HK-2 (cell line): ENCODE measurements at regions not wholly inside any gene's neighbourhood (a gene's known extent, or its start where the extent isn't known, plus 50 kb on each side); places are given as distances from the start of the nearest gene placed in this dataset.
"Not testable (repeated sequence)": the region's sequence is repeated elsewhere in the genome, so short reads cannot be mapped to it uniquely, and the experiment has no call there.

Experiments
- DNase-seq: peaks from one replicate; pipeline ENCODE4 v3.0.0-alpha.2; 2018; ENCODE audit not compliant: unreplicated experiment

DNA sequence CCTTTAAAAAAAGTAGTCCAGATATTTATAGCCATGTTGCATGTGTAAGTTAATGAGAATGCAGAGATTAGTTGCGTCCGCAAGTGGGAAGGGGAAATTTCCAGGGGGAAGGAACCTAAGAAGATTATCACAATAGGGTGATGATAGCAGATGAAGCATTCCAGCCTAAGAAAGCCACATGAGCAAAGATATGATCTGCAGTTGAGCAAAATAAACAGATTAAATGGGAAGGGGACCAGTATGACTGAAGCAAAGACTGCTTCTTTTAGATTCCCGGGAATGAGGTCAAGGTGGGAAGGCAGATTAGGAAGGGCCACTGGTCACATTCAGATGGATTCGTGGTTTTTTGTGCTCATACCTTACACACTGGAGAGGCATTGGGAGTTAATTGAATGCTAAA is 154.6 kb upstream of the CDH2 start:
- DNase-seq: no peak

DNA sequence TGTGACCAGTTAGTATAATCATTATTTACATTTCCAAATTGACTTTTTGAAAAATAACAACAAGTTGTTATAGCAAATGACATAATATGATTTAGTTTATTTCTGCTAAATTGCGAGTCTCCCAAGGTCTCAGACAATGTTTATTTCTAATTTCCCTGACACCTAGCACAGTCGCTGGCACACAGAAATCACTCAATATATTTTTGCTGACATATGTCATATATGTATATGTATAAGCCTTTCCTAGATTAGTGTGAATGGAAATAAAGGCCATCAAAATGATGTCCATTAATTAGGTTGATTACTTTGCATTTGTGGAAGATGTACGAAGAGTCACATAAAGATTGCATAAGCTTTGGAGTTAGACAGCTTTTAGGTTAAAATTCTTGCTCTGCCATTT is 136.7 kb upstream of the CDH2 start:
- no peak for DNase-seq

DNA sequence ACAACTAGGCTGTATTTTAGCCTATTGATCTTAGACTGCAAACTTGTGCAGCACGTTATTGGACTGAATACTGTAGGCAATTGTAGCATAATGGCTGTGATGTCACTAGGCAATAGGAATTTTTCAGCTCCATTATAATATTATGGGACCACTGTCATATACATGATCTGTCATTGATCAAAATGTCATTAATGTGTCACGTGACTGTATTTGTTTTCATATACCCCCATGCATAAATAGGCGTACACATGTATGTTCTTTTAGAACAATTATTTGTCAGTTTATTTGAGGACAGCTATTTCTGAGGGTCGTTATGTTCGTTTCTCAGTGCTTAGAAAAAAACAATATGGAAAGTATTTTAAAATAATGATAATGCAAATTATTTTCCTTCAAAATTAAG is 111.9 kb upstream of the CDH2 start:
- DNase-seq: no peak

DNA sequence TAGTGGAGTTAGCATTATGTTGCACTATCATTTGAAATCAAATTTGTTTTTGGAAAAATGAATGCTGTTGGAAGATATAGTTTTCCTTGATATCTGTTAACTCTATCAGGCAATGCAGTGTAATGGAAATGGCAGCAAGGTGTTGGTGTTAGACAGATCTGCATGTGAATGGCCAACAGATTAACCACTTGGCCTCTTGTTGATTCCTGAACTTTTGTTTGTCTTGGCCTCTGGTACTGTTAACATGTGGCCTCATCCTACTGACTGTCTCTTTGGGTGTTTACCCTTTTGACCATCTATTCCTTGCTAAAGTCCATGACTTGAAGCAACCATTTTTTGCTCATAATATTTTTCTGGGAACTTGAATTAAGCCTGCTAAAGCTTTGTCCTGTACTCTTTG is 110.2 kb upstream of the CDH2 start:
- no peak for DNase-seq

DNA sequence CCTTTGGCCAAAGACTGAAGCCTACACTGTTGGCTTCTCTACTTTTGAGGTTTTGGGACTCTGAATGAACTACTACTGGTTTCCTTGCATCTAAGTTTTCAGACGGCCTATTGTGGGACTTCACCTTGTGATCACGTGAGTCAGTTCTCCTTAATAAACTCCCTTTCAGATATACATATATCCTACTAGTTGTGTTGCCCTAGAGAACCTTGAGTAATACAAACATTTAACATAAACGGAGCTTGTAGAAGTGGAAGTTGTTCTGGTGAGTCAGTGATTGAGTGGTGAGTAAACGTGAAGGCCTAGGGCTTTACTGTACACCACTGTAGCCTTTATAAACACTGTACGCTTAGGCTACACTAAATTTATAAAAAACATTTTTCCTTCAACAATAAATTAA is 107.2 kb upstream of the CDH2 start:
- DNase-seq: no peak

DNA sequence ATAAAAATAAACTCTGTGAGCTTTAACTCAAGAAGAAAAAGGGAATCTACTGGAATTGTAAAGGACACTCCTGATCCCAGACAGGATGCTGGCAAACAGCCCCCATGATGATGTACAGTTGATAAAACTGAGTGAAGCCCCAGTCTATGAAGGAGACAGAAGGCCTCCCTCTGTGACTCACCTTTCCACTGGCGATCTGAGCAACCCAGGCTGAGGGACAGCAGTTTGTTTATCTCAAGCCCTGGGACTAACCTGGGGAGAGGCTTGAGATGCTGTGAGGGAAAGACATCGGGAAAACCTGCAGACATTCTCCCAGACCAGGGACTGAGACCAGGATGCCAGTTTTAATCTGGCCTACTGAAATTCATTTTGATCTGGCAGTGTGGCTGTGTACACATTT is 104.5 kb upstream of the CDH2 start:
- no peak for DNase-seq

DNA sequence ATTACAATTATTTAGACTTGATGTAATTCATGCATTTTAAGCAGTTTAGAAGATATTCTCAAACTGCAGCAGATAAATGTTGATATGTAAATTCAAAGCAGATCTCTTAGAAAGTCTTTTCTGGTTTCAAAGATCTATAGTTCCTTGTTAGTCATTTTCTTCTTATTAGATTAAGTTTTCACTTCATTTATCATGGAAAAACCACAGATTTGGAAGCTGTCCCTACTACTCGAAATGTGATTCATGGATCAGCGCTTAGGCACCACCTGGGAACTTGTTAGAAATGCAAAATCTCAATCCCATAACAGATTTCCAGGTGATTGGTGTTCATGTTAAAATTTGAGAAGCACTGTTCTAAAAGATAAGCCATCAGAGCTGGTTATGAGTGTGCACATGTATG is 92.8 kb upstream of the CDH2 start:
- no peak for DNase-seq

DNA sequence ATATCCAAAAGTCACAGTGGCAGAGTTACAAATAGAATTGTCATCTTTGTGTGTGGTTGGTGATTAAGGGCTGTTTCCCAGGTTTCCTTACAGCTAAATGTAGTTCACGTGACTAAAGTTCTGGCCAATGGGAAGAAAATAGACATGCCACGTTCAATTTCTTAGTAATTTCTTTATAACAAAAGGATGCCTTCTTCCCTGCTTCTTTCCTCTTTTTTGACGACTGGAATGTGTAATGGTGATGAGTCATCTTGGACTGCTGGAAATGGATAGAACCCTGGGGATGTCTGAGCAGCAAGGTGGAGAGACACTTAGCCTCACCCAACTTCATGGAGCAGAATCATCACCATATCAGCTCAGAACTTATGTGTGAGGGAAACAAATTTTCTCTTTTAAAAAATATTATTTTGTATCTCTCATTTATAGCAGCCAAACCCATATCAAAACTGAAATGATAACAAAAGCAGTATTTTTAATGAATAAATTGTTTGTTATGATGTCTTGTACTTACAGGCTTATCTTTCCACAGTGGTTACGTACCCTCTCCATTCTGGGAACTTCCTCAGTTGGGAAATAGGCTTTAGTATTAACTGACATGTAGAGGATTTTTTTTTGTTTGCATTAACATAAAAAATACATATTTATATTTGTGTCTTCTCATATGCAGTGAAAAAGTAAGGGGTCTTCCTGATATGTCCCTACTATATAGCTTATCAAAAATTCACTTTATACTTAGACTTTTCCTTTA is 91.1 kb upstream of the CDH2 start:
- no peak for DNase-seq

DNA sequence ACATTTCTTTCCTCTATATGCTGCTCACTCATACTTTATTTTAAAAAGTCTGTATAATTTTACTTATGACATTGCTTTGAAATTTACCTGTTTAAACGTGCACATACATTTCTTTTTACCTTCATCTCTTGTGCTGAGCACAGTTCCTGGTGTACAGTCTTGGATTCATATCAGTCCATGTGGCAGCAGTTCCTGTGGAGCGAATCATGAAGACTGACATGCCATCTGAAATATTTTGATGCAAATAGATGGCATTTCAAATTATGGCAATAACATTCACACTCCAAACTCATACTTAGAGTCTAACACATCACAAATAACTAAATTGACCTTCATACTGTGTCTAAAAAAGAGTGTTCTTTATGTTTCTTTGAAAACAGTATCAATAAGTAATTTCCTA is 90.3 kb upstream of the CDH2 start:
- no peak for DNase-seq

DNA sequence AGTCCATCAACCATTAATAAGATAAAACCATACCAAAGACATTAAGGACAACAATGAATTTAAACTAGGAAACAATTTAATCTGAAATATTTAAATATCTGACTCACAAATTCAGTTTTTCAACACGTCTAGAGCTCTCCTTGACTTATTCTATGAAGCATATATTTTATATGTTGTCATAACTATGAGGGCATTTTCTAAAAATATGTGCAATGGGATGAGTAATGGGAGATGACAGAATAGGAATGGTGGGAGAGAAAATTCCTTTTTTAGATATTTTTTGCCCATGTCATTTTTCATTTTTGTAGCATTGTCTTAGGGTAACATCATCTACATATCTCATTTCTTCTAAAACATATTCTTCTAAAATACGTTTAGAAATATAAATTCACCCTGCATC is 79.2 kb upstream of the CDH2 start:
- no peak for DNase-seq

DNA sequence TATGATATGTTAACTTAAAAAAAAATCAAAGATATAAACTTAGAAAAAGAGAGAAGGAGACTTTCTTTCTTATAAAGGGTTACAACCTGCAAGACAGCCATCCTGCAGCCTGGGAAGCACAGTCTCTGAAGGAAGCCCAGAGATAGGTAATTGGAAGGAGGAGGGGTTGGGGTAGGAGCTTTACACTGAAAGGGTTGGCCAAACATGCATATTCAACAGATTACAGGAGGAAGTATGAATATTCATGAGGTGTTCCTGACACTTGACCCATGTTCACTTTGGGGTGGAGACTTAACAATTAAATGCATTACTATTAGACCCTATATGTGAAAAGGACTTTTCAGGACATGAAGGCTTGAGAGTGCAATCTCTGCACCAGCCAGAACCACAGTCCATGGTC is 71.7 kb upstream of the CDH2 start:
- DNase-seq: no peak

DNA sequence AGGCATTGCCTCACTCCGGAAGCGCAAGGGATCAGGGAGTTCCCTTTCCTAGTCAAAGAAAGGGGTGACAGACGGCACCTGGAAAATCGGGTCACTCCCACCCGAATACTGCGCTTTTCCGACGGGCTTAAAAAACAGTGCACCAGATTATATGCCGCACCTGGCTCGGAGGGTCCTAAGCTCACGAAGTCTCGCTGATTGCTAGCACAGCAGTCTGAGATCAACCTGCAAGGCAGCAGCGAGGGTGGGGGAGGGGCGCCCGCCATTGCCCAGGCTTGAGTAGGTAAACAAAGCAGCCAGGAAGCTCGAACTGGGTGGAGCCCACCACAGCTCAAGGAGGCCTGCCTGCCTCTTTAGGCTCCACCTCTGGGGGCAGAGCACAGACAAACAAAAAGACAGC is 63.7 kb upstream of the CDH2 start:
- not testable (repeated sequence) for DNase-seq

DNA sequence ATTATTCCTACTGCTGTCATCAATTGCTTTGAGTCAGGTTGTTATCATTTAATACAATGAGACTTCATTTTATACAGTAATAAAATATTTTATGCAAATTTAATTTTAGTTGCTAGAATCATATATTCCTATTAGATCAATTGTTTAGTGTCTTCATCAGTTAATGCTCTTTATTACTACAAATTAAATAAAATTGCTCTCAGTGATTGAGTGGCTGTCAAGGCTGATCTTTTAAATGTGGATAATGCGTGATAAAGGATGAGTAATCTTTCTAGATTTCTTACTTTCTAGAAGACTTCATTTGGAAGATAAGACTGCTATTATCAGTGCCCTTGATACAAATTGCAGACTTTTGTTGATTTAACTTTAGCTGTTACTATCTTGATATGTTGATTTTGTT is 59.6 kb upstream of the CDH2 start:
- DNase-seq: no peak
